Upper lobe of left lung (tissue), 4 donors: ENCODE measurements at regions not wholly inside any gene's neighbourhood (a gene's known extent, or its start where the extent isn't known, plus 50 kb on each side); places are given as distances from the start of the nearest gene placed in this dataset.

ENCODE experiments used
- EP300 ChIP-seq, 4 donors: sonication (generic); formaldehyde crosslinking; IDR thresholded peaks; one replicate each; pipeline ENCODE4 v1.5.1; 2017; ENCODE audit warnings: antibody characterized with exemption in 4 of 4, control low read depth in 2 of 4
- POLR2A ChIP-seq, 4 donors: fragments of 450-650 bp; IDR thresholded peaks; one replicate each; pipeline ENCODE4 v1.5.1; 2016 to 2017; ENCODE audit warnings: antibody characterized with exemption in 4 of 4, mild to moderate bottlenecking in 2 of 4
- TF ChIP-seq, protein P1 (sequence below), 6 experiments: fragments of 450-650 bp in 4 of 6; fragments of 200-600 bp in 2 of 6; sonication (generic) in 2 of 6; IDR thresholded peaks; one replicate each; pipeline ENCODE4 v1.5.1; 2016 to 2019; ENCODE audit warnings: antibody characterized with exemption in 6 of 6

DNA sequence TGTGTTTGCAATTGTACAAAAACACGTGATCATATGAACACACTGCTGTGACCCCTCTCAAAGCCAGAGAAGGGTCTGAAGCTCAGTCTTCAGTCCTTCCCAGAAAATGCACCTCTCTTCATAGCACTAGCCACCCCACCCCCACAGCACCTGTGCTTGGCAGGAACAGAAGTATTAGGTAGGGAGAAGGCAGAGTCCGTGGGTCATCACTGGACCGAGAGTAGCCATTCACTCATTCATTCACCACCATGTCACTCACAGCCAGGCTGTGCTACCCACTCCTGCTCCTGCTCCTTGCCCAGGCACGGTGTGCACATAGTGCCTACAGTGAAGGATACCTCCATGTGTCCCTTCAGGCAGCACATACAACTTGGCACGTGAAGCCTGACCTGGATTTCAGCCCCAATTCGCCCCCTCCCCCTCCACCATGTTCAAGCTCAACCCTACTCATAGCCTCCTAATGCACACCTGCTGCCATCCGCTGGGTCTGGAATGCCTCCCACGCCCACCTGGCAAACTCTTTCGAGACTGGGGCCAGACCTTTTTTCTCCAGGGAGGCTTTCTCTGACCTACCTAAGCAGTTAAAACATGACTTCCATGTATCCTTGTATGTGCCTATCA lies 81.9 kb upstream of the GALNT2 start:
- no peak for TF ChIP-seq POLR2A (IDR thresholded peaks at IDR 0.05)
- TF ChIP-seq, protein P1, sequence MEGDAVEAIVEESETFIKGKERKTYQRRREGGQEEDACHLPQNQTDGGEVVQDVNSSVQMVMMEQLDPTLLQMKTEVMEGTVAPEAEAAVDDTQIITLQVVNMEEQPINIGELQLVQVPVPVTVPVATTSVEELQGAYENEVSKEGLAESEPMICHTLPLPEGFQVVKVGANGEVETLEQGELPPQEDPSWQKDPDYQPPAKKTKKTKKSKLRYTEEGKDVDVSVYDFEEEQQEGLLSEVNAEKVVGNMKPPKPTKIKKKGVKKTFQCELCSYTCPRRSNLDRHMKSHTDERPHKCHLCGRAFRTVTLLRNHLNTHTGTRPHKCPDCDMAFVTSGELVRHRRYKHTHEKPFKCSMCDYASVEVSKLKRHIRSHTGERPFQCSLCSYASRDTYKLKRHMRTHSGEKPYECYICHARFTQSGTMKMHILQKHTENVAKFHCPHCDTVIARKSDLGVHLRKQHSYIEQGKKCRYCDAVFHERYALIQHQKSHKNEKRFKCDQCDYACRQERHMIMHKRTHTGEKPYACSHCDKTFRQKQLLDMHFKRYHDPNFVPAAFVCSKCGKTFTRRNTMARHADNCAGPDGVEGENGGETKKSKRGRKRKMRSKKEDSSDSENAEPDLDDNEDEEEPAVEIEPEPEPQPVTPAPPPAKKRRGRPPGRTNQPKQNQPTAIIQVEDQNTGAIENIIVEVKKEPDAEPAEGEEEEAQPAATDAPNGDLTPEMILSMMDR (IDR thresholded peaks at IDR 0.05), result no peak
- no peak for TF ChIP-seq EP300 (IDR thresholded peaks at IDR 0.05)
